ENCODE measurements at regions not wholly inside any gene's neighbourhood (a gene's known extent, or its start where the extent isn't known, plus 50 kb on each side); places are given as distances from the start of the nearest gene placed in this dataset.

GRCh38 chr3:170642882-170643601 is 57.2 kb upstream of the SLC7A14 start:
- no peak for TF ChIP-seq BACH2 (CRISPR knock-in tag; IDR thresholded peaks at IDR 0.05; ENCODE audit: borderline replicate concordance)
- no peak for TF ChIP-seq SNAI2 (CRISPR knock-in tag; IDR thresholded peaks at IDR 0.05)
- no peak for TF ChIP-seq ARNTL (CRISPR knock-in tag; IDR thresholded peaks at IDR 0.05; ENCODE audit: borderline replicate concordance, low read depth)
- TF ChIP-seq ZC3H10 (CRISPR knock-in tag; IDR thresholded peaks at IDR 0.05): no peak
- TF ChIP-seq PATZ1 (CRISPR knock-in tag; IDR thresholded peaks at IDR 0.05; ENCODE audit: borderline replicate concordance): no peak

Data from SK-N-SH treated with all-trans-retinoic acid at 6 μM for 48 hours (cell line).